IMR-90 (cell line): ENCODE measurements at regions not wholly inside any gene's neighbourhood (a gene's known extent, or its start where the extent isn't known, plus 50 kb on each side); places are given as distances from the start of the nearest gene placed in this dataset.

Experiments used
- ATAC-seq: fragments of 200-7000 bp; cut with Tn5 transposase; 2 replicates; pipeline ENCODE4 v1.9.1; 2020; ENCODE audit warnings: low read depth, mild to moderate bottlenecking, moderate library complexity
- BruUV-seq: library from RNA; stranded (reverse); fragments of 400-500 nt; replicated peaks from 2 replicates; lab custom pipeline; 2021; lab: Mats Ljungman, UMichigan
- CTCF ChIA-PET: fragments of 300-600 bp; formaldehyde crosslinking; extraction: SDS; loops from one replicate; lab custom pipeline; 2021; ENCODE audit warnings: antibody characterized with exemption; lab: Yijun Ruan, JAX
- POLR2A ChIA-PET: fragments of 300-600 bp; sonication (Branson Sonifier 250); formaldehyde crosslinking; loops from one replicate; lab custom pipeline; 2022; ENCODE audit warnings: antibody characterized with exemption; ENCODE audit not compliant: unreplicated experiment; lab: Charles Lee
- DNase-seq: peaks from one replicate; pipeline ENCODE4 v3.0.0; 2013
- H2AFZ ChIP-seq: replicated peaks from 2 replicates; pipeline ENCODE3; 2013; ENCODE audit warnings: low read length, mild to moderate bottlenecking; ENCODE audit not compliant: poor library complexity
- H2AK5ac ChIP-seq: 2 replicates; pipeline ENCODE4 v1.6.1; 2013; ENCODE audit warnings: low read depth, low read length, inconsistent platforms
- H2AK9ac ChIP-seq: replicated peaks from 2 replicates; pipeline ENCODE3; 2013; ENCODE audit warnings: mild to moderate bottlenecking, low read depth, low read length, moderate library complexity; ENCODE audit not compliant: poor library complexity
- H2BK120ac ChIP-seq: 2 replicates; pipeline ENCODE4 v1.6.1; 2013; ENCODE audit warnings: low read depth, low read length, inconsistent platforms
- H2BK15ac ChIP-seq: 3 replicates; pipeline ENCODE4 v1.6.1; 2013; ENCODE audit warnings: low read depth, low read length, inconsistent platforms
- H2BK20ac ChIP-seq: 2 replicates; pipeline ENCODE4 v1.6.1; 2013; ENCODE audit warnings: low read depth, mild to moderate bottlenecking, inconsistent platforms, low read length, moderate library complexity
- H2BK5ac ChIP-seq: 2 replicates; pipeline ENCODE4 v1.6.1; 2013; ENCODE audit warnings: mild to moderate bottlenecking, low read depth, low read length, inconsistent platforms; ENCODE audit not compliant: poor library complexity, severe bottlenecking
- H3K14ac ChIP-seq: replicated peaks from 2 replicates; pipeline ENCODE4 v1.6.1; 2013; ENCODE audit warnings: low read depth, low read length, inconsistent platforms
- H3K18ac ChIP-seq: 2 replicates; pipeline ENCODE4 v1.6.1; 2013; ENCODE audit warnings: low read depth, low read length, control low read depth
- H3K23ac ChIP-seq: 2 replicates; pipeline ENCODE4 v1.6.1; 2013; ENCODE audit warnings: low read depth, low read length, inconsistent platforms
- H3K27ac ChIP-seq: 2 replicates; pipeline ENCODE4 v1.5.1; 2013; ENCODE audit warnings: mild to moderate bottlenecking, control low read depth, low read length; ENCODE audit not compliant: insufficient read depth
- H3K27me3 ChIP-seq: 2 replicates; pipeline ENCODE4 v1.6.1; 2013; ENCODE audit warnings: low read length; ENCODE audit not compliant: control insufficient read depth, insufficient read depth
- H3K36me3 ChIP-seq: 2 replicates; pipeline ENCODE4 v1.6.1; 2013; ENCODE audit warnings: low read length, mixed read lengths; ENCODE audit not compliant: control insufficient read depth, insufficient read depth
- H3K4ac ChIP-seq: 2 replicates; pipeline ENCODE4 v1.6.1; 2013; ENCODE audit warnings: low read depth, low read length, inconsistent platforms
- H3K4me1 ChIP-seq: 2 replicates; pipeline ENCODE4 v1.6.1; 2013; ENCODE audit warnings: low read length, mixed read lengths; ENCODE audit not compliant: control insufficient read depth, insufficient read depth
- H3K4me2 ChIP-seq: 2 replicates; pipeline ENCODE4 v1.6.1; 2013; ENCODE audit warnings: low read depth, mild to moderate bottlenecking, control low read depth, low read length, moderate library complexity
- H3K4me3 ChIP-seq: 2 replicates; pipeline ENCODE4 v1.5.1; 2013; ENCODE audit warnings: low read depth, mild to moderate bottlenecking, control low read depth, low read length, moderate library complexity; ENCODE audit not compliant: insufficient read depth
- H3K56ac ChIP-seq: 2 replicates; pipeline ENCODE4 v1.6.1; 2013; ENCODE audit warnings: low read length, inconsistent platforms; ENCODE audit not compliant: insufficient read depth; ENCODE audit errors: extremely low read depth
- H3K79me1 ChIP-seq, 2 experiments: 2 replicates each; pipeline ENCODE4 v1.6.1; 2013; ENCODE audit warnings: low read length in 2 of 2, inconsistent platforms in 1 of 2, low read depth in 1 of 2
- H3K9ac ChIP-seq: 2 replicates; pipeline ENCODE4 v1.6.1; 2013; ENCODE audit warnings: low read depth, low read length, control low read depth
- H3K9me1 ChIP-seq: 2 replicates; pipeline ENCODE4 v1.6.1; 2013; ENCODE audit warnings: low read length, inconsistent platforms; ENCODE audit not compliant: insufficient read depth
- H3K9me3 ChIP-seq: 2 replicates; pipeline ENCODE4 v1.6.1; 2013; ENCODE audit warnings: low read length; ENCODE audit not compliant: control insufficient read depth, insufficient read depth
- H4K20me1 ChIP-seq: 2 replicates; pipeline ENCODE4 v1.6.1; 2013; ENCODE audit warnings: low read length, inconsistent platforms; ENCODE audit not compliant: insufficient read depth
- H4K5ac ChIP-seq: 2 replicates; pipeline ENCODE4 v1.6.1; 2013; ENCODE audit warnings: mild to moderate bottlenecking, low read depth, low read length, control low read depth
- H4K8ac ChIP-seq, 2 experiments: 2 replicates each; pipeline ENCODE4 v1.6.1; 2013; ENCODE audit warnings: low read depth in 2 of 2, low read length in 2 of 2, control low read depth in 1 of 2, inconsistent platforms in 1 of 2
- H4K91ac ChIP-seq: 2 replicates; pipeline ENCODE4 v1.6.1; 2013; ENCODE audit warnings: low read depth, low read length, inconsistent platforms; ENCODE audit not compliant: insufficient read depth
- BHLHE40 ChIP-seq: fragments of 150-350 bp; IDR thresholded peaks from 2 replicates; pipeline ENCODE4 v1.6.1; 2016; ENCODE audit warnings: mild to moderate bottlenecking, low read depth, low read length
- CEBPB ChIP-seq: IDR thresholded peaks from 2 replicates; pipeline ENCODE4 v1.6.1; 2012; ENCODE audit warnings: low read depth, low read length, improper control_type of control experiment
- CHD1 ChIP-seq: IDR thresholded peaks from 2 replicates; pipeline ENCODE4 v1.6.1; 2012; ENCODE audit warnings: low read depth, low read length, improper control_type of control experiment
- CTCF ChIP-seq: conservative IDR thresholded peaks from 2 replicates; pipeline ENCODE4 v1.5.1; 2012; ENCODE audit warnings: mild to moderate bottlenecking, low read depth, low read length, improper control_type of control experiment
- ELK1 ChIP-seq: fragments of 150-350 bp; IDR thresholded peaks from 2 replicates; pipeline ENCODE4 v1.6.1; 2016; ENCODE audit warnings: low read depth, mild to moderate bottlenecking, low read length, moderate library complexity, borderline replicate concordance
- MAFK ChIP-seq: IDR thresholded peaks from 2 replicates; pipeline ENCODE4 v1.6.1; 2012; ENCODE audit warnings: low read depth, low read length, improper control_type of control experiment
- MAZ ChIP-seq: IDR thresholded peaks from 2 replicates; pipeline ENCODE4 v1.6.1; 2012; ENCODE audit warnings: low read depth, mild to moderate bottlenecking, low read length, improper control_type of control experiment, moderate library complexity, borderline replicate concordance
- MXI1 ChIP-seq: IDR thresholded peaks from 2 replicates; pipeline ENCODE4 v1.6.1; 2012; ENCODE audit warnings: low read depth, mild to moderate bottlenecking, low read length, moderate library complexity, borderline replicate concordance
- NFE2L2 ChIP-seq: fragments of 150-350 bp; IDR thresholded peaks from 2 replicates; pipeline ENCODE4 v1.6.1; 2016; ENCODE audit warnings: low read depth, mild to moderate bottlenecking, low read length
- POLR2A ChIP-seq: IDR thresholded peaks from 2 replicates; pipeline ENCODE4 v1.6.1; 2012; ENCODE audit warnings: mild to moderate bottlenecking, low read depth, low read length
- RAD21 ChIP-seq: IDR thresholded peaks from 2 replicates; pipeline ENCODE4 v1.6.1; 2012; ENCODE audit warnings: low read length, improper control_type of control experiment
- RCOR1 ChIP-seq: IDR thresholded peaks from 2 replicates; pipeline ENCODE4 v1.6.1; 2012; ENCODE audit warnings: mild to moderate bottlenecking, low read length, improper control_type of control experiment; ENCODE audit not compliant: insufficient replicate concordance
- RFX5 ChIP-seq: IDR thresholded peaks from 2 replicates; pipeline ENCODE4 v1.8.0; 2012; ENCODE audit warnings: low read depth, mild to moderate bottlenecking, low read length, moderate library complexity
- SMC3 ChIP-seq: fragments of 150-350 bp; IDR thresholded peaks from 2 replicates; pipeline ENCODE4 v1.6.1; 2016; ENCODE audit warnings: low read depth, mild to moderate bottlenecking, antibody characterized with exemption, low read length, moderate library complexity
- WGBS, 2 experiments: methylation state at CpG; one replicate each; pipeline versions ENCODE4 v1.1.5 to v1.1.7; 2013; ENCODE audit warnings: missing lambda C conversion rate in 2 of 2; ENCODE audit not compliant: insufficient read length in 1 of 2; ENCODE audit errors: extremely low coverage in 2 of 2; 5-methylcytosine and 5-hydroxymethylcytosine counted together
- dilution Hi-C: fragments of 300-500 bp; cut with HindIII; formaldehyde crosslinking; loops from one replicate; pipeline ENCODE4 v1.14.3; 2018; ENCODE audit warnings: low sequenced_read_pairs; ENCODE audit not compliant: unreplicated experiment
- in situ Hi-C: fragments of 300-500 bp; cut with MboI; formaldehyde crosslinking; loops from 3 replicates; pipeline ENCODE4 v1.14.3; 2019; ENCODE audit warnings: low sequenced_read_pairs, inconsistent platforms, mixed read lengths
- intact Hi-C: fragments of 100-400 bp; cut with micrococcal nuclease; formaldehyde crosslinking; loops from 2 replicates; pipeline ENCODE4 v1.10.0; 2022

DNA sequence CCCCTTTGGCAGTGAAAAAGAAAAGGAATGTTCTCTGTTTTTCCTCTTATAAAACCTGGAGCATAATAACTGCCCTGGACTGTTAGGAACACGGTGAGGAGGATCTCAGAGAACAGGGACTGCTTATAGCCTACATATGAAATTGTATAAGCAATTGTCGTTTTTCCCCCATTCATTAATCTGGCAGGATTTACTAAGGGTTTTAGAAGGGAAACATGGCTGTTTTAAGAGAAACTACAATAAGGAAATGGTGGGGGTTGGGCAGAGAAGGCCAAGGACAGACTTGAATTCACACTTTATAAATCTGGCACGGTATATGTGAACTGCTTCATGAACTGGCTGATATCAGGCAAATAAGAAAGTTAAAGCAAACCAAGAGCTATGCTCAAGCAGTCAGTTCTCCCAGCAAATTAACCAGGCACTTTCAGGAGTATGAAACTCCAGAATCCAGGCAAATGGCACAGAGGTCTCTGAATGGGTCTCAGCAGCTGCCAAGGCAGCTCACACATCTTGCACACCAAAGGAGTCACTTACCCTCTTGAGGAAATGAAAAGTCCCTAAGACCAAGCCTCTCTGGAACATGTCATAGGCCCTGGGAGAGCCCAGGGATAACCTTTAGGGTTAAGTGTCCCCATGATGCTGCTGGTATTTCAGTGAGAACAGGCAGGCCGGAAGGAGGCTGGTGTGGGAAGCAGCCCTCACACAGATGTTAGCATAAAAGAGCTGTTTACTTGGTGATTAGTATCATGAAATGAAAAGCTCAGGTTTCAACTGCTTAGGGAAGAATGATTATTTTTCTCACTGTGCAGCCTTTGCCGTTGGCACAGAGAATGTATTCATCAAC is 260.5 kb upstream of the MARCKS start:
- H3K27ac ChIP-seq = no peak overlapping the region; the same call in 1 of the 2 replicates
- BruUV-seq = no TSS peak
- DNase-seq = peak; percentile 48
- H3K36me3 ChIP-seq = no peaks in the 10 kb centered on the region
- no peak overlapping the region for H3K4me2 ChIP-seq
- H4K8ac ChIP-seq = peak overlapping the region in 1 of 2 experiments; percentile 15; a peak in 1 of 4 replicates
- no peak overlapping the region for H2BK15ac ChIP-seq
- H3K9me3 ChIP-seq = no peaks in the 10 kb centered on the region
- H2BK20ac ChIP-seq = peak overlapping the region; percentile 9; the same call in 1 of the 2 replicates
- H2AK9ac ChIP-seq = no peak overlapping the region
- ChIA-PET CTCF (interaction anchor here (0.6 kb wide), 1 partner anchor 316 kb away, joined by 3 read pairs; no protein-coding TSS in a partner anchor), POLR2A (no interaction called here)
- H3K4me1 ChIP-seq = peaks cover 16% of the 10 kb centered on the region
- no peak overlapping the region for H2AFZ ChIP-seq
- dilution Hi-C loops = no loop called here
- H3K14ac ChIP-seq = peak overlapping the region; percentile 5; the same call in 1 of the 2 replicates
- no peak overlapping the region; the same call in 1 of the 2 replicates for H4K5ac ChIP-seq
- no peak overlapping the region for H2BK5ac ChIP-seq
- WGBS, 2 experiments = 83% methylated on average over 2 of the region's 5 CpGs; no CpG with 5 or more reads in 1 of the 2 experiments
- no peak overlapping the region for H2BK120ac ChIP-seq
- no peak overlapping the region for H3K56ac ChIP-seq
- no peaks in the 10 kb centered on the region for H3K79me1 ChIP-seq
- peak overlapping the region; percentile 59; the same call in 1 of the 2 replicates for H4K91ac ChIP-seq
- H3K27me3 ChIP-seq = no peaks in the 10 kb centered on the region
- no peak overlapping the region for H3K4me3 ChIP-seq
- ATAC-seq = peak; percentile 55
- no peaks in the 10 kb centered on the region for H4K20me1 ChIP-seq
- H3K4ac ChIP-seq = peak overlapping the region; percentile 68
- no peaks in the 10 kb centered on the region for H3K9me1 ChIP-seq
- H3K9ac ChIP-seq = no peak overlapping the region
- peak overlapping the region; percentile 9; the same call in 1 of the 2 replicates for H3K18ac ChIP-seq
- no peak overlapping the region for H2AK5ac ChIP-seq
- in situ Hi-C loops = no loop called here
- intact Hi-C loops = loop anchor here (5.0 kb wide), 1 partner anchor 261 kb away; the partner anchor contains the start of gene MARCKS
- H3K23ac ChIP-seq = 0 out of 2 replicates have a peak overlapping the region, but pooled peaks have one; percentile 26
- no peak for TF ChIP-seq CEBPB
- TF ChIP-seq SMC3 = no peak
- no peak for TF ChIP-seq RFX5
- TF ChIP-seq NFE2L2 = no peak
- no peak for TF ChIP-seq MXI1
- no peak for TF ChIP-seq MAZ
- TF ChIP-seq MAFK = no peak
- no peak for TF ChIP-seq POLR2A
- TF ChIP-seq ELK1 = no peak
- TF ChIP-seq RAD21 = no peak
- no peak for TF ChIP-seq BHLHE40
- no peak for TF ChIP-seq CHD1
- TF ChIP-seq RCOR1 = no peak
- no peak for TF ChIP-seq CTCF
